ENCODE measurements at regions not wholly inside any gene's neighbourhood (a gene's known extent, or its start where the extent isn't known, plus 50 kb on each side); places are given as distances from the start of the nearest gene placed in this dataset.

DNA sequence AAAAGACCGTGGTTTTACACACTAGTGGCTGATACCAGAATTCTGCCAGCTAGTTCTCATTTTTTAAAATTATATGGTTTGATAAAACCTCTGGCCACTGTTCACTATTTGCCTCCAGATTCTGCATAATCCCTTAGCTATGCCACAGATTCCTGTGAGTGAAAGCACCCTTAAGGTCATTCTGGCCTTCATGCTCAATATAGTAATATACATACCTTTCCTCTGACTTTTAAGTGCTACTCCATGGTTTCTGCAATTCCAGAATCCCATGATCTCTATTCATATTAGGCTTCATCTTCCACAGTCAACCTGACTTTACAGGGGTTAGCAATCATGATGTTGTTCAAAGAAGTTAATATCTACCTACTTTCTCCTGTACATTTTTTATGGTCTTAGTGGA, 274.1 kb upstream of the EDNRB start:
- Histone ChIP-seq H3K4me3 (ENCODE audit: low read depth, low read length, poor library complexity, severe bottlenecking) (no peak overlapping the region), H3K36me3 (ENCODE audit: insufficient read depth, low read length, poor library complexity, severe bottlenecking) (no peaks in the 10 kb centered on the region), H3K4me1 (ENCODE audit: insufficient read depth, low read length, poor library complexity, severe bottlenecking) (peaks cover 14% of the 10 kb centered on the region), H3K27me3 (replicated peaks; ENCODE audit: insufficient read depth, low read depth, low read length, poor library complexity) (peaks cover 71% of the 10 kb centered on the region), H3K27ac (ENCODE audit: low read depth, low read length, poor library complexity, severe bottlenecking) (no peak overlapping the region), H3K9me3 (ENCODE audit: low read depth, low read length, poor library complexity, severe bottlenecking) (no peaks in the 10 kb centered on the region)
- TF ChIP-seq, protein P1, sequence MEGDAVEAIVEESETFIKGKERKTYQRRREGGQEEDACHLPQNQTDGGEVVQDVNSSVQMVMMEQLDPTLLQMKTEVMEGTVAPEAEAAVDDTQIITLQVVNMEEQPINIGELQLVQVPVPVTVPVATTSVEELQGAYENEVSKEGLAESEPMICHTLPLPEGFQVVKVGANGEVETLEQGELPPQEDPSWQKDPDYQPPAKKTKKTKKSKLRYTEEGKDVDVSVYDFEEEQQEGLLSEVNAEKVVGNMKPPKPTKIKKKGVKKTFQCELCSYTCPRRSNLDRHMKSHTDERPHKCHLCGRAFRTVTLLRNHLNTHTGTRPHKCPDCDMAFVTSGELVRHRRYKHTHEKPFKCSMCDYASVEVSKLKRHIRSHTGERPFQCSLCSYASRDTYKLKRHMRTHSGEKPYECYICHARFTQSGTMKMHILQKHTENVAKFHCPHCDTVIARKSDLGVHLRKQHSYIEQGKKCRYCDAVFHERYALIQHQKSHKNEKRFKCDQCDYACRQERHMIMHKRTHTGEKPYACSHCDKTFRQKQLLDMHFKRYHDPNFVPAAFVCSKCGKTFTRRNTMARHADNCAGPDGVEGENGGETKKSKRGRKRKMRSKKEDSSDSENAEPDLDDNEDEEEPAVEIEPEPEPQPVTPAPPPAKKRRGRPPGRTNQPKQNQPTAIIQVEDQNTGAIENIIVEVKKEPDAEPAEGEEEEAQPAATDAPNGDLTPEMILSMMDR (conservative IDR thresholded peaks at IDR 0.05; ENCODE audit: low read depth, low read length): no peak
- no peak for TF ChIP-seq EZH2 (IDR thresholded peaks at IDR 0.05; ENCODE audit: borderline replicate concordance, low read depth, low read length, poor library complexity, severe bottlenecking)
- no TSS peak for BruUV-seq (replicated peaks)
- intact Hi-C loops (cut with micrococcal nuclease; ENCODE audit: unreplicated experiment): no loop called here
- no peak for DNase-seq (ENCODE audit: low spot score)
- ChIA-PET CTCF (no interaction called here), POLR2A (ENCODE audit: low non-redundant PET) (no interaction called here)

DNA sequence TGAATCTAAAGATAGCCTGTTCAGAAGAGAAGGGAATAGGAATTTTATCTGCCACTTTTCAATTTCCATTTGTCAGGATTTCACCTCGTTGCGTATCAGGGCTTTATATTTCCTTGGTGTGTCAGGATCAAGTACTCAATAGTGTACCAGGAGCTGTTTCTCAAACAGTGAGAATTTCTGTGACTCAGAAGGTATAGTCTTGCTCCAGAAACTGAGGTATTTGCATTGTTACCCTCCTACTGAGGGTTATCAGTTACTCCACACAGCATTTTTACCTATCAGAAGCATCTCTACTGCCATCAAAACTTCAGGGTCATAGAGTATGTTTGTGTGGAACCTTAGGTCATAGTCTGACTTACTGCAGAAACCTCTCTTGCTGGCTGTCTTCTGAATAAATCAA, 271.7 kb upstream of the EDNRB start:
- Histone ChIP-seq H3K27ac (ENCODE audit: low read depth, low read length, poor library complexity, severe bottlenecking) (no peak overlapping the region), H3K9me3 (ENCODE audit: low read depth, low read length, poor library complexity, severe bottlenecking) (no peaks in the 10 kb centered on the region), H3K27me3 (replicated peaks; ENCODE audit: insufficient read depth, low read depth, low read length, poor library complexity) (peaks cover 56% of the 10 kb centered on the region), H3K4me3 (ENCODE audit: low read depth, low read length, poor library complexity, severe bottlenecking) (no peak overlapping the region), H3K4me1 (ENCODE audit: insufficient read depth, low read length, poor library complexity, severe bottlenecking) (peaks cover 13% of the 10 kb centered on the region), H3K36me3 (ENCODE audit: insufficient read depth, low read length, poor library complexity, severe bottlenecking) (no peaks in the 10 kb centered on the region)
- no peak for DNase-seq (ENCODE audit: low spot score)
- POLR2A ChIA-PET (ENCODE audit: low non-redundant PET): no interaction called here
- no TSS peak for BruUV-seq (replicated peaks)
- CTCF ChIA-PET: no interaction called here
- TF ChIP-seq, protein P1 (conservative IDR thresholded peaks at IDR 0.05; ENCODE audit: low read depth, low read length): no peak
- no peak for TF ChIP-seq EZH2 (IDR thresholded peaks at IDR 0.05; ENCODE audit: borderline replicate concordance, low read depth, low read length, poor library complexity, severe bottlenecking)
- intact Hi-C loops (cut with micrococcal nuclease; ENCODE audit: unreplicated experiment): no loop called here

DNA sequence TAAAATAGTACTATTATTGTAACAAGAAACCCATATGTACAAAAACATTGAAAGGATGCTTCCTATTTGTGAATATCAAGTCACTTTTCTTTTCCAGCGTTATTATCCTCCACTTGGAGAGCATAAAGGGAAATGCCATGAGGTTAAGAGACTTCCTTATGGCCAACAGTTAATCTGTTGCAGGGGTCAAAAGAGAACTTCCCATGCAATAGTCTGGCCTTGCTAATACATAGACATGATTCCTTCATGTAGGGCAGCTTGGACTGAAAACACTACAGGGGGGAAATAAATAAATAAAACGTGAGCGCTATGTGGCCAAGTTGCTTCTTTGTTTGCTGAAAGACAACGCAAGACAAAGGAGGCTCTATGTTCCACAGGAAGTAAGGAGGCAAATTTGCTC, 269.1 kb upstream of the EDNRB start:
- Histone ChIP-seq H3K36me3 (ENCODE audit: insufficient read depth, low read length, poor library complexity, severe bottlenecking) (no peaks in the 10 kb centered on the region), H3K4me3 (ENCODE audit: low read depth, low read length, poor library complexity, severe bottlenecking) (no peak overlapping the region), H3K9me3 (ENCODE audit: low read depth, low read length, poor library complexity, severe bottlenecking) (no peaks in the 10 kb centered on the region), H3K4me1 (ENCODE audit: insufficient read depth, low read length, poor library complexity, severe bottlenecking) (peaks cover 4% of the 10 kb centered on the region), H3K27me3 (replicated peaks; ENCODE audit: insufficient read depth, low read depth, low read length, poor library complexity) (peaks cover 42% of the 10 kb centered on the region), H3K27ac (ENCODE audit: low read depth, low read length, poor library complexity, severe bottlenecking) (no peak overlapping the region)
- POLR2A ChIA-PET (ENCODE audit: low non-redundant PET): no interaction called here
- no peak for DNase-seq (ENCODE audit: low spot score)
- CTCF ChIA-PET: no interaction called here
- intact Hi-C loops (cut with micrococcal nuclease; ENCODE audit: unreplicated experiment): no loop called here
- no TSS peak for BruUV-seq (replicated peaks)
- TF ChIP-seq EZH2 (IDR thresholded peaks at IDR 0.05; ENCODE audit: borderline replicate concordance, low read depth, low read length, poor library complexity, severe bottlenecking): no peak
- TF ChIP-seq, protein P1 (conservative IDR thresholded peaks at IDR 0.05; ENCODE audit: low read depth, low read length): no peak
